HG02870 (cell line): ENCODE measurements at regions not wholly inside any gene's neighbourhood (a gene's known extent, or its start where the extent isn't known, plus 50 kb on each side); places are given as distances from the start of the nearest gene placed in this dataset.

Experiments used
- ATAC-seq: cut with Tn5 transposase; IDR thresholded peaks from one replicate; pipeline ENCODE4 v1.9.1; 2021; ENCODE audit warnings: mild to moderate bottlenecking, moderate library complexity; ENCODE audit not compliant: unreplicated experiment

DNA sequence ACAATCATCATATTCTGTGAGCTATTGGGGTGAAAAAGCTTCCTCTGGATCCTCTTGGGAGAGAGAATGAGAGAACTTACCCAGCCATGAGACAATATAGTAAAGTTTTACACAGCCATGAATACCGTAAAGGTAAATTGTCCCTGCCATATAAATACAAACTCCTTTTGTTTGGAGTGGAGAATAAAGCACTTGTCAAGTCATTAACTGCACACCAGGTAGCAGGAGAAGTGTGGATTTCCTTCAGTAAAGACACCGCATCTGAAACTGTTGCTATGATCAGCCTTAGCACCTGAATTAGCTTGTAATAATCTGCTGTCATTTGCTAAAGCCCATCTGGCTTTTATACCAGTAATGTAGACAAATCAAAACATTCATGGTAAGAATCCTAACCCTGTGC is 336.6 kb upstream of the SLCO3A1 start:
- ATAC-seq = no peak

DNA sequence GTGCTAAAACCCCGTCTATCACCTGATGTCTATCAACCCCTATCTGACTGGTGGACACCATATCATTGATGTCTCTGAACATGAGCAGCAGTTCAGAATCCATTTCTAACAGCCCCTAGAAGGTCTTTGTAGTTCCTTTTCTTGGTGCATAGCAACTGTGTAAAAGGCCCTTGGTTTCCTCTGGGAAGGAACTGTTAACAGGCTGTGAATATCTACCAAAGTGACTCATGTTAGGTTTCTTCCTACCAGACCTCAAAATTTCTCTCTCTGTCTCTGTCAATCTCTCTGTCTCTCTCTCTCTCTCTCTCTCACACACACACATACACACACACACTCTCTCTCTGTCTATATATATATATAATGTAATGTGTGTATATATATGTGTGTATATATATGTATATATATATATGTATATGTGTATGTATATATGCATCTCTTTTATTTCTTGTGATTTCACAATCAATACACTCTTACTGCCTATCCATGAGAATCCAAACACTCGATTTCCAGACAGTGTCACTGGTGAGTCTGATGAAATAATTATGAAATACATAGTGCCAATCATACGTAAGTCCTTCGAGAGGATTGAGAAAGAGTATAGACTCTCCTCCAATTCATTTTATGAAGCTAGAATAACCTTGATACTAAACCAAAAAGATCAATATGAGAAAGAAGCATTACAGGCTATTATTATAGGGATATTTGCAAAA is 335.9 kb upstream of the SLCO3A1 start:
- no peak for ATAC-seq

DNA sequence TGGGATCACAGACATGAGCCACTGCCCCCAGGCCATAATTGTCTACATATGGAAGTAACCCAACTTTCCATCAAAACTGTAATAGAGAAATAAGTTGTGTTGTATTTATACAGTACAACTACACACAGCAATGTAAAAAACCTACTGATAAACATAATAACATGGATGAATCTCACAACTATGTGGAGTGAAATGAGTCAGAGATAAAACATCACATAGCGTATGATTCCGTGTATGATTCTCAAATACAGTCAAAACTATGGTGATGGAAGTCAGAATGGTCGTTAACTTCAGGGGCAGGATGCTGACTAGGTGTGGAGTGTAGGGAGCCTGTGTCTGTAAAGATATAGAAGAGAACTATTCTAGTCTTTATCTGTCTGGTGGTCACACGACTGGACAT is 332.7 kb upstream of the SLCO3A1 start:
- no peak for ATAC-seq

- ATAC-seq = no peak
Measured at GRCh38 chr15:91521548-91521947, 332.0 kb upstream of the SLCO3A1 start.

GRCh38 chr15:91521996-91522395 is 331.5 kb upstream of the SLCO3A1 start:
- no peak for ATAC-seq

DNA sequence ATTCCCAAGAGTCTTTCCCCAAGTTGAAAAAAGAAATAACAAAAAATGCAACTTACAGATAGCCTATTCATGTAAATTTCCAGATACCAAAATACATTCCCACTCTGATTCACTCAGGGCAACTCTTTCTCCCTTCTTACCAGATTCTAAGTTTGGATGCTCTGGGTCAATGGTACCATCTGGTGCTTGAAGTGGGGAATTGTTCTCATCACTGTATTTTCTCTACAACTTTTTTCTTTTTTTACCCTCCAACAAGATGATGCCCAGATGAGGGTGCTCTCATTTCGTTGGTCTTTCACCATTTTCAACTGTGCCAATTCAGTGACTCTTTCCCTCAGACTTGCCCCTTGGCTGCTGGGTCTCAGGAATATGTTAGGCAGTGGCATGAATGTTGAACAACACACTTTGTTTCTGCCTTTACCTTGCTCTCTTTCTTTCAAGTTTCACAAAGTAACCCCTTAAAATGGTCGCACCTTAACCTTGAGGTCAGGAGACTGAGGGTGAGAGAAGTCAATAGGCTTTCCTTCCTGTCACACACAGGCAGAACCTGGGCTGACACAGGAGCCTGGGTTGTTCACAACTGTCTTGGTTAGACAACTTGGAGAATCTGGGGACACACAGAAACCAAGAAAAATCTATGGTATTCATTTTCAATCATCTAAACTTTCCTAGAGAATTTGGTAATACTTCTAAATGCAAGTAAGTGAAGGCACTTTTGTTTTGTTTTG is 330.7 kb upstream of the SLCO3A1 start:
- ATAC-seq = no peak

DNA sequence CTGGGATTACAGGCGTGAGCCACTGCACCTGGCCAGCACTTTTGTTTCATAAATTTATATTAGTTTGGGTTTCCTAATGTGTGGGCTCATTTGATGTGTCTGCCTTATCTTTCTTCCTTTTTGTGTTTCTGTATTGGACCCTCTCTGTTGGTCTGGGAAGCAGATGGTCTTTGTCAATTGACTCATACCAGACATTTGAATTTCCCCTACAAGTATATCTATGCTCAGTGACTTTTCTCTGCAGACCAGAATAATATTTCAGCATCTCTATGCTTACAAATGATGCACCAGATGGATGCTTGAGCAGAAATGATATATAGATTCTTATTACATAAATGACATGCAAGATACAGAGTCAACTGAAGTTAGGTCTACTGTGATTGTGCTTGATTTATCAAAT is 329.9 kb upstream of the SLCO3A1 start:
- ATAC-seq = no peak

- ATAC-seq = no peak
Measured at GRCh38 chr15:91524534-91524933, 329.0 kb upstream of the SLCO3A1 start.

DNA sequence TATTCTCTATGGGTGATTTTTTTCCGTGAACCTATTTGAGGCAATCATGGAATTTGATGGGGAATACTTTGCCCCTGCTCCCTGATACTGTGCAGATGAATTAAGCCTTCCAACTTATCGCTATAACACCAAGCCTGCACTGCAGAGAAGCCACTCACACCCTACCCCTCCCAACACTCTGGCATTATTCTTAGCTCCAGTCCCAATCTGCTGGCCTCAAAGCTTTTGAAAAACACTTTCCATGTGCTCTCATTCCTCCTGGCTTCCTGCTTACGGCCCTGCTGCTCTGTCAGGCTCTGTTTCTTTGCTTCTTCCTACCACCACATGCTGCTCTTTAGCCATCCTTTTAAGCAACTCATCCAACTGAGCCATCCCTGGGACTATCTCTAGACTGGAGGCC is 327.8 kb upstream of the SLCO3A1 start:
- no peak for ATAC-seq

GRCh38 chr15:91526424-91526823 is 327.1 kb upstream of the SLCO3A1 start:
- no peak for ATAC-seq

DNA sequence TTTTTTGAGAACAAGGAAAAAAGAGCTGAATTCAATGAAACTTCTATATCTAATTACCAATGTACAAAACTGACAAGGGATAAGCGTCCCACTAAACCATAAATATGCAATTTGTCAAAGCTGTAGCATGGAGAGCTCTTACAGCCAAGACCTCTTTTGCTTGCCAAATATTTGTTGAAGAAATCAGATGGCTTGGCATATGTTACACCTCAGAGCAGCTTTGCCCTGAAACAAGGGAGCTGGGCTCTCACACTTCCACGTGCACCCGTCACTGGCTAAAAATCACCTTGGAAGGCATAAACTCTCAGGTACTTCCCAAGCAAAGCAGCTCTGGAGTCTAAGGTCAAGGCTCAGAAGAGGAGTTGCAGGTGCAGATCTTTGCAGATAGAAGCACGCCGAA is 324.7 kb upstream of the SLCO3A1 start:
- ATAC-seq = no peak

DNA sequence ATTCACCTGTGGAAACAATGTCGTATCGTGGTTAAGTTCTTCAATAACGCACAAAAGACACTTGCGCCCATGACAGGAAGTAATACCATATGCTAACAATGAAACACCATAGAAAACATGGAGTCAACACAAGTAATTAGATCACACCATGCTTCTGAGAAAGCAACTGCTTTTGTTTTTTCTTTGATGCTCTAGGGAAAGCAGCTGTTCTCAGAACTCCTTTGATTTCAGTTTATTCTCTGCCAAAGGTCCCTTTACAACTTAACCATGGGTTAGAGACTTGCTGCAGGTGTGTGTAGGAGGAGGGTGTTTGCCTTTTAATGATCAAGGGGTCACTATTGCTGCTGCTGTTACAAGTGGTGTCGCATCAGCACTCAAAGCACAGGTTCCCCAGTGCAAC is 324.0 kb upstream of the SLCO3A1 start:
- ATAC-seq = no peak

GRCh38 chr15:91530279-91530678 is 323.2 kb upstream of the SLCO3A1 start:
- no peak for ATAC-seq

DNA sequence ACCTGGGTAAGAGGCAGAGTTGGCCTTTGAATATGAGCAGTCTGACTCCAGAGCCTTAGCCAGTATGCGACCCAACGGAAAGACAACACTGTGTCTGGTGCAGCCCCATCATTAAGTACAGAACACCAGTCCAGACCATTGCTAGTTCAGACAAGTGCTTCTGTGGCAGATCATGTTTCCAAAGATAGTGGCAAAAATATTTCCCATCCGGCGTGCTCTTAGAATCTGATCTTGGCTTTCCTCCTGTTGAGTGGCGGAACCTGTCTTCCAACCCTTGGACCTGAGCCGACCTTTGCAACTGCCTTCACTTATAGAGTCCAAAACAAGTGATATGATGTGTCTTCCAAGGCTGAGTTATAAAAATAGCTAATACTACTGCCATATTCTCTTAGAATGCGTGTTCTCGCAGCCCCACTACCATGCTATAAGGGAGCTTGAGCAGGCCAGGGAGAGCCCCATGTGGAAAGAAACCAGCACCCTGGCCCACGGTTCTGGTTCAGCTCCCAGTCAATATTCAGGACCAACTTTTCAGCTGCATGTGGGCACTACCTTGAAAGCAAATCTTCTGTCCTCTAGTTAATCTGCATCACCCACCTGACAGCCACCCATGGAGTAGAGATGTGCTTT is 322.4 kb upstream of the SLCO3A1 start:
- ATAC-seq = no peak

DNA sequence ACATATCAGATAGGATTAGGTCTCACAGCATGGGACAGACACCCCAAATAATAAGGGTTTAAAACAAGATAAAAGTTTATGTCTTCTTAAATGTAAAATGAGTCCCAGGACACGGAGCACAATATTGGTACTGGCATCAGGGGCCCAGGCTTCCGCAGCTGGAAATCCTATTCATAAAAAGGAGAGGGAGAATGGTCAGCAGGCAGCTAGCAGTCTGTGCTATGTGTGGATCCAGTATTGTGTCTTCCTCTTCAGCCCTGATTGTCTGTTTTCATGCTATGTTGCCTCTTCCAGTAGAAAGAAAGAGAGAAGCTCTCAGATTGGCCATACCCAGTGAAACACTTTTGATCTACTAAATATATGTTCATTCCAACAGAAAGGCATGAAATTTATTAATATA is 319.3 kb upstream of the SLCO3A1 start:
- ATAC-seq = no peak

DNA sequence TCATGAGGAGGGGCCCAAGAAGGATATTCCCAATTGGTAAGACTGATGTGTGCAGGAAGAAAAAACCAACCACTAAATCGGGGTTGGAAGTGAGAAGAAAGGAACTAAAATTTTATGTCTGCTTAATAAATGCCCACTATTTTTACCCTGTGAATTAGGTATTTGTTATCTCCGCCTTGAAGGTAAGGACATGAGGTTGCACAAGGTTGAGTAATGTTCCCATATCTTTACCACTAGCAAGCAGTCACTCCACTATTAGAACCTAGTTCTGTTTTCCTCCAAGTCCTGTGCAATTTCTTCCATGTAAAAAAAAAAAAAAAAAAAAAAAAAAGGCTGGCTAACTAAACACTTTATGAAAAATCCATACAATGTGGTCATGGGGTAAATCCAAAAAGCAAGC is 318.5 kb upstream of the SLCO3A1 start:
- no peak for ATAC-seq

DNA sequence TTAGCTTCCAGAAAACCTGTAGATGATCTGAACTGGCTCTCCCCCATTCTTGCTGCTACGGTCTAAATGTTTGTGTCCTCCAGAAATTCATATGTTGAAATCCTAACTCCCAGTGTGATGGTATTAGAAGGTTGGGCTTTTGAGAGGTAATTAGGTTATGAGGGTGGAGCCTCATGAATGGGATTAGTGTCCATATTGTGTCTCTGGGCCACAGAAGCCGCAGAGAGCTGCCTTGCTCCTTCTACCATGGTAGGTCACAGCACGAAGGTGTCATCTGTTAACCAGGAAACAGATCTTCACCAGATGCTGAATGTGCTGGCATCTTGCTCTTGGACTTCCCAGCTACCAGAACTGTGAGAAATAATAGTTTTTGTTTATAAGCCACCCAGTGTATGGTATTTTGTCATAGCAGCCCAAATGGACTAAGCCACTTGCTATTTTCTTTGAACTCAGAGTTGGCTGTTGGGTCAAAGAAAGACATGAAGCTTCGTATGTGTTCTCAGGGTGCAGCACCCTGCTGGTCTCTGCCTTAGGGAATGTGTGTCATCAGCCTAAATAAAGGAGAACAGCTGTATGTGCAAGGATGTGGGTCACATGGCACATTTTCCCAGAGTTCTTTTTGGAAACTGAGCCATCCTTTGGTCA is 317.5 kb upstream of the SLCO3A1 start:
- no peak for ATAC-seq

- no peak for ATAC-seq
Measured at GRCh38 chr15:91537856-91538255, 315.7 kb upstream of the SLCO3A1 start.

DNA sequence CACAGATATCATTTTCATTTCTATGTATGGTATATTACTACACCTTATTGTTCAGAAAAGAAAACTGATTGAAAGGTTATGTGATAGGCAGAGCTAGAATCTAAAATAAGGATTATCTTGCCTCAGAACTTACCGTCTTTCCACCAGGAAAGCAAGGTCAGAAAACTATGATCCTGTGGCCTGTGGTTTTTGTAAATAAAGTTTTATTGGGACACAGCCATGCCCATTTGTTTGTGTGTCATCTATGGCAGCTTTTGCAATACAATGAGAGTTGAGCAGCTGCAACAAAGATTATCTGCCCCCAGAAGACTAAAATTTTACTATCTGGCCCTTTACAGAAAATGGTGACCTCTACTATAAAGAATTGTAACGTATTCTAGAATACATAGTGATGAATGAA is 314.7 kb upstream of the SLCO3A1 start:
- ATAC-seq = no peak

DNA sequence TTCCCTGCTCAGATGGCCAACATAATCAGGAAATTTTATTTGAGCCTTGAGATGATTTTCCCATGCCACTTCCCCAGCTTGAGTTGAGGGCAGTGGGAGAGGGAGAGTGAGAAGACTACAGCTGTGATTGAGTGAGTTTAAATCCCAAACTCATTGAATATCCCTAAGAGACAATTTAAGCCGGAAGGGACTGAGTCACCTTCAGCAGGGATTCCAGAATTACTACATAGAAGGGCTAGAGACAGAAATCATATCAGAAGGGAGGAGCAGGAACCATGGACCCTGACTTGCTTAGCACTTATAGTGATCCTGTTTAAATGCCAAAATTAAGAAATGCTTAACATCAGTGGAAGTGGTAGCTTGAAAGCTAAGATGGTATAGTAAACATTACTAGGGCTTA is 312.2 kb upstream of the SLCO3A1 start:
- ATAC-seq = no peak

- ATAC-seq = no peak
Measured at GRCh38 chr15:91542226-91542625, 311.3 kb upstream of the SLCO3A1 start.

GRCh38 chr15:91547356-91547755 is 306.2 kb upstream of the SLCO3A1 start:
- ATAC-seq = no peak
